HG02885 (cell line): ENCODE measurements at regions not wholly inside any gene's neighbourhood (a gene's known extent, or its start where the extent isn't known, plus 50 kb on each side); places are given as distances from the start of the nearest gene placed in this dataset.

Experiments used
- ATAC-seq: cut with Tn5 transposase; IDR thresholded peaks from one replicate; pipeline ENCODE4 v1.9.1; 2021; ENCODE audit warnings: mild to moderate bottlenecking; ENCODE audit not compliant: unreplicated experiment, poor library complexity

GRCh38 chr10:129093641-129094040 lies 373.4 kb upstream of the MGMT start:
- no peak for ATAC-seq

- no peak for ATAC-seq
Observed at GRCh38 chr10:129094233-129094632, 372.8 kb upstream of the MGMT start.

- no peak for ATAC-seq
Observed at GRCh38 chr10:129094861-129095260, 372.2 kb upstream of the MGMT start.

- ATAC-seq: no peak
Observed at GRCh38 chr10:129095680-129096064, 371.4 kb upstream of the MGMT start.

- ATAC-seq: no peak
Observed at GRCh38 chr10:129096065-129096984, 370.7 kb upstream of the MGMT start.

- ATAC-seq: no peak
Observed at GRCh38 chr10:129097776-129098330, 369.2 kb upstream of the MGMT start.

- no peak for ATAC-seq
Observed at GRCh38 chr10:129098517-129098916, 368.5 kb upstream of the MGMT start.

DNA sequence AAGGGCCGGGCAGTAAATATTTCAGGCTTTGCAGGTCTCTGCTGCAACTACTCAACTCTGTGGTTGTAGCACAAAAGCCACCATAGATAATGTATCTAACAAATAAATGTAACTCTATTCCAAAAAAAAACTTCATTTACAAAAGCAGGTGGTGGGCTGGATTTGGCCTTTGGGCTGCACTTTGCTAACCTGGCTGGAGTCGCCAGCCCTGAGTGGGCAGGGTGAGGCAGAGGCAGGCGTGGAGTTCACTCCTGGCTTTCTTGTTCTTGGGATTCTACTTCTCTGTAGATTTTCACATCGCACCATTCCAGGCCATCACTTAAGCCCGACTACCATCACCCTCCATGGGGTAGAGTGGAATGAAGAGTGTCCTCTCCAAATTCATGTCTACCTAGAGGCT lies 367.6 kb upstream of the MGMT start:
- ATAC-seq: no peak

DNA sequence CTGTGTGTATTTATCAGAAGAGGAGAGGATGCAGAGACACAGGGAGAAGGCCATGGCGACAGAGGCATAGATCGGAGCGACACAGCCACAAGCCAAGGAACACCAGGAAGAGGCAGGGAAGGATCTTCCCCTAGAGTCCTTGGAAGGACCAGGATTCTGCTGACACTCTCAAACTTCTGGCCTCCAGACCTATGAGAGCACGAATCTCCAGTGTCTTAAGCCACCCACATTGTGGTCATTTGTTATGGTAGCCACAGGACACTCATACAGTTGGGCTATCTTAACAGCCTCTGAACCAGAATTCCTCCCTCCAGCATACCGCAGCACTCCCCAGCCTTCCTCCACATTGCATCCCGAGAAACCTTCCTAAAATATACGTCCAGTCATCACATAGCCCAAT lies 367.0 kb upstream of the MGMT start:
- no peak for ATAC-seq

GRCh38 chr10:129101232-129101980 lies 365.6 kb upstream of the MGMT start:
- ATAC-seq: no peak

GRCh38 chr10:129102906-129103693 lies 363.9 kb upstream of the MGMT start:
- no peak for ATAC-seq

GRCh38 chr10:129104266-129105045 lies 362.6 kb upstream of the MGMT start:
- ATAC-seq: no peak

DNA sequence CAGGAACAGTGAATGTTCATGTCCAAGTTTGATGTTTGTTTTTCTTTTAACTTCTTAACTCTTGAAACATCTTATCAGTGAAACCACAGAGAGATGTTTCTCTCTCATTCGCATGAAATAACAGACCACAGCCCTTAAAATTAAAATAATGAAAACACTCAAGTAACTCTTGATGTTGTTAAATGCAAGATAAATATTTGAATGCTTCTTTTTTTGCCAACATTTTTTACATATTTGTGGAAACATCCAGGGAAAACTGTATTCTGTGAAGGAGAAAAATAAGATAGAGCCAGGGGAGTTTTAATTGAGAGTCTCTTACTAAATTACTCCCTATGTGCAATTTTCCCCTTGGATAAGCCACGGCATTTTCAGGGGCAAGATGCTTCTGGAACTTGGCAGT lies 361.8 kb upstream of the MGMT start:
- ATAC-seq: no peak

- no peak for ATAC-seq
Observed at GRCh38 chr10:129106314-129106713, 360.7 kb upstream of the MGMT start.

- no peak for ATAC-seq
Observed at GRCh38 chr10:129107525-129107924, 359.5 kb upstream of the MGMT start.

GRCh38 chr10:129108378-129108777 lies 358.7 kb upstream of the MGMT start:
- no peak for ATAC-seq

GRCh38 chr10:129108994-129109393 lies 358.0 kb upstream of the MGMT start:
- no peak for ATAC-seq

DNA sequence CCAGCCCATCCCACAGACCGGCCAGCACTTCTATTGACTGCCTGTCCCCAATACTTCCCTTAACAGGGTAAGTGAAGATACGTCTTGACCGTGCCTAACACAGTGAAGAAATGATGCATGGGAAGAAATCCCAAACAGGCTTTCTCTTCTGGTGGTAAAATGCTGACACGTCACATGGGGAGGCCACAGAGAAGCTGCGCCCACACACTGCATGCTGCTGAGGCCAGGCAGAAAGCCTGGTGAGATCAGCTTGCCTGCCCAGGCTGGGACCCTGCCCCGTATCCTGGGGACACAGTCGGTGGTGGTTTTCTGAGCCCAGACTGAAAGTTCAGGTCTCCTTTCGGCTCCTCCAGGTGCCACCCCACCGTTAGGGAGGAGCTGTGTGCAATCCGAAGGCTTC lies 356.3 kb upstream of the MGMT start:
- ATAC-seq: no peak

GRCh38 chr10:129111922-129112321 lies 355.1 kb upstream of the MGMT start:
- ATAC-seq: no peak

- ATAC-seq: no peak
Observed at GRCh38 chr10:129114588-129114987, 352.5 kb upstream of the MGMT start.
